CD4-positive, alpha-beta T cell treated with Interleukin-4 for 4 hours (primary cell): ENCODE measurements at regions not wholly inside any gene's neighbourhood (a gene's known extent, or its start where the extent isn't known, plus 50 kb on each side); places are given as distances from the start of the nearest gene placed in this dataset.
"Not testable (repeated sequence)": the region's sequence is repeated elsewhere in the genome, so short reads cannot be mapped to it uniquely, and the experiment has no call there.

Experiments used
- DNase-seq: peaks from one replicate; pipeline ENCODE4 v3.0.0-alpha.2; 2020

- DNase-seq = no peak
These were observed 291.9 kb upstream of the DEPDC1 start for GRCh38 chr1:68788762-68789161.

- DNase-seq = no peak
These were observed 294.9 kb upstream of the DEPDC1 start for GRCh38 chr1:68791800-68792199.

GRCh38 chr1:68795956-68796355 is 299.1 kb upstream of the DEPDC1 start:
- no peak for DNase-seq

- DNase-seq = no peak
These were observed 300.0 kb upstream of the DEPDC1 start for GRCh38 chr1:68796888-68797287.

- DNase-seq = no peak
These were observed 301.2 kb upstream of the DEPDC1 start for GRCh38 chr1:68798071-68798470.

GRCh38 chr1:68799096-68799495 is 302.2 kb upstream of the DEPDC1 start:
- DNase-seq = no peak

GRCh38 chr1:68800182-68800581 is 303.3 kb upstream of the DEPDC1 start:
- no peak for DNase-seq

GRCh38 chr1:68801440-68801839 is 304.6 kb upstream of the DEPDC1 start:
- no peak for DNase-seq

- no peak for DNase-seq
These were observed 308.3 kb upstream of the DEPDC1 start for GRCh38 chr1:68805097-68805641.

GRCh38 chr1:68808351-68808750 is 311.5 kb upstream of the DEPDC1 start:
- no peak for DNase-seq

- DNase-seq = no peak
These were observed 314.9 kb upstream of the DEPDC1 start for GRCh38 chr1:68811806-68812205.

- DNase-seq = no peak
These were observed 315.5 kb upstream of the DEPDC1 start for GRCh38 chr1:68812333-68812732.

- no peak for DNase-seq
These were observed 317.2 kb upstream of the DEPDC1 start for GRCh38 chr1:68814067-68814466.

- no peak for DNase-seq
These were observed 318.8 kb upstream of the DEPDC1 start for GRCh38 chr1:68815632-68816031.

GRCh38 chr1:68817505-68818210 is 320.8 kb upstream of the DEPDC1 start:
- DNase-seq = not testable (repeated sequence)

GRCh38 chr1:68819190-68819829 is 322.4 kb upstream of the DEPDC1 start:
- no peak for DNase-seq

GRCh38 chr1:68820151-68820550 is 323.3 kb upstream of the DEPDC1 start:
- no peak for DNase-seq

GRCh38 chr1:68826836-68827235 is 330.0 kb upstream of the DEPDC1 start:
- no peak for DNase-seq

GRCh38 chr1:68827261-68827660 is 330.4 kb upstream of the DEPDC1 start:
- no peak for DNase-seq

- no peak for DNase-seq
These were observed 331.1 kb upstream of the DEPDC1 start for GRCh38 chr1:68828013-68828412.

- no peak for DNase-seq
These were observed 334.4 kb upstream of the DEPDC1 start for GRCh38 chr1:68831281-68831680.

GRCh38 chr1:68848017-68848416 is 351.1 kb upstream of the DEPDC1 start:
- no peak for DNase-seq

GRCh38 chr1:68868606-68869005 is 371.7 kb upstream of the DEPDC1 start:
- no peak for DNase-seq

GRCh38 chr1:68873144-68873543 is 376.3 kb upstream of the DEPDC1 start:
- DNase-seq = no peak
